Panc1 (cell line): ENCODE measurements at regions not wholly inside any gene's neighbourhood (a gene's known extent, or its start where the extent isn't known, plus 50 kb on each side); places are given as distances from the start of the nearest gene placed in this dataset.

Experiments
- ATAC-seq: fragments of 200-7000 bp; cut with Tn5 transposase; 2 replicates; pipeline ENCODE4 v1.9.1; 2020; ENCODE audit warnings: mild to moderate bottlenecking, moderate library complexity
- BruUV-seq: library from RNA; stranded (reverse); fragments of 400-500 nt; replicated peaks from 2 replicates; lab custom pipeline; 2021; lab: Mats Ljungman, UMichigan
- CTCF ChIA-PET: fragments of 300-600 bp; sonication (Branson Sonifier 250); formaldehyde crosslinking; loops from one replicate; lab custom pipeline; 2022; ENCODE audit warnings: antibody characterized with exemption; lab: Charles Lee
- POLR2A ChIA-PET: fragments of 300-600 bp; sonication (Branson Sonifier 250); formaldehyde crosslinking; loops from one replicate; lab custom pipeline; 2022; ENCODE audit warnings: antibody characterized with exemption; lab: Charles Lee
- DNase-seq: peaks from one replicate; pipeline ENCODE4 v3.0.0-alpha.2; 2010; ENCODE audit warnings: low read depth, low spot score
- H3K27ac ChIP-seq: 2 replicates; pipeline ENCODE4 v1.5.1; 2011; ENCODE audit warnings: mild to moderate bottlenecking, low read length, inconsistent platforms
- H3K27me3 ChIP-seq: fragments of 200-500 bp; sonication (Bioruptor generic); 2 replicates; pipeline ENCODE4 v1.6.0; 2014; ENCODE audit warnings: low read length, inconsistent platforms; ENCODE audit not compliant: control insufficient read depth, insufficient read depth
- H3K36me3 ChIP-seq: fragments of 200-500 bp; sonication (Bioruptor generic); 2 replicates; pipeline ENCODE4 v1.5.1; 2014; ENCODE audit warnings: inconsistent platforms, mild to moderate bottlenecking, low read length, moderate library complexity; ENCODE audit not compliant: control insufficient read depth, insufficient read depth
- H3K4me1 ChIP-seq: 2 replicates; pipeline ENCODE4 v1.5.1; 2011; ENCODE audit warnings: inconsistent platforms, mild to moderate bottlenecking, low read length, moderate library complexity; ENCODE audit not compliant: control insufficient read depth, insufficient read depth
- H3K4me3 ChIP-seq, 2 experiments: 2 replicates each; pipeline ENCODE4 v1.5.1; 2011 to 2012; ENCODE audit warnings: low read depth in 2 of 2, low read length in 2 of 2, mild to moderate bottlenecking in 2 of 2, inconsistent platforms in 1 of 2, moderate library complexity in 1 of 2
- H3K9me3 ChIP-seq: fragments of 200-500 bp; sonication (Bioruptor generic); 2 replicates; pipeline ENCODE4 v1.5.1; 2014; ENCODE audit warnings: low read depth, mild to moderate bottlenecking, inconsistent platforms, low read length, moderate library complexity; ENCODE audit not compliant: control insufficient read depth, insufficient read depth
- CTCF ChIP-seq: fragments of 450-650 bp; IDR thresholded peaks from 2 replicates; pipeline ENCODE4 v1.5.1; 2017; ENCODE audit warnings: mild to moderate bottlenecking
- POLR2AphosphoS5 ChIP-seq: IDR thresholded peaks from 2 replicates; pipeline ENCODE4 v1.6.1; 2012; ENCODE audit warnings: mild to moderate bottlenecking, low read depth, low read length, moderate library complexity
- REST ChIP-seq, 2 experiments: IDR thresholded peaks; 2 replicates each; pipeline ENCODE4 v1.6.1; 2011 to 2012; ENCODE audit warnings: low read depth in 2 of 2, control low read depth in 1 of 2, low read length in 1 of 2, mild to moderate bottlenecking in 1 of 2, moderate library complexity in 1 of 2; ENCODE audit not compliant: insufficient read depth in 1 of 2
- SIN3A ChIP-seq: IDR thresholded peaks from 2 replicates; pipeline ENCODE4 v1.6.1; 2012; ENCODE audit warnings: low read depth, mild to moderate bottlenecking, low read length, moderate library complexity, borderline replicate concordance; ENCODE audit not compliant: insufficient read depth
- TCF7L2 ChIP-seq: IDR thresholded peaks from 2 replicates; pipeline ENCODE4 v1.6.1; 2011; ENCODE audit warnings: mild to moderate bottlenecking, low read depth, low read length, inconsistent platforms
- in situ Hi-C: cut with HindIII; loops from 2 replicates; pipeline ENCODE4 v1.10.0; 2016; ENCODE audit warnings: low sequenced_read_pairs, low pct_unique_long_range_greater_than_20kb
- intact Hi-C: fragments of 100-400 bp; cut with micrococcal nuclease; formaldehyde crosslinking; loops from one replicate; pipeline ENCODE4 v1.10.0; 2022; ENCODE audit not compliant: unreplicated experiment

- Histone ChIP-seq H3K27ac (no peak overlapping the region), H3K36me3 (no peaks in the 10 kb centered on the region), H3K4me3 (no peak overlapping the region), H3K4me1 (no peaks in the 10 kb centered on the region), H3K27me3 (no peaks in the 10 kb centered on the region), H3K9me3 (no peaks in the 10 kb centered on the region)
- DNase-seq (no peak), ATAC-seq (no peak)
- in situ Hi-C loops, result no loop called here
- POLR2A ChIA-PET, result no interaction called here
- CTCF ChIA-PET, result no interaction called here
- BruUV-seq, result no TSS peak
- TF ChIP-seq TCF7L2 (no peak), CTCF (no peak), SIN3A (no peak), POLR2AphosphoS5 (no peak), REST (IDR thresholded peaks at IDR 0.05; ENCODE audit: insufficient read depth in 1 of 2, low read depth in 2 of 2, low read length in 1 of 2) (no peak)
- intact Hi-C loops, result no loop called here
Measured at GRCh38 chr9:106077731-106078130, 383.4 kb downstream of the TMEM38B start.

- TF ChIP-seq SIN3A (no peak), CTCF (no peak), REST (IDR thresholded peaks at IDR 0.05; ENCODE audit: insufficient read depth in 1 of 2, low read depth in 2 of 2, low read length in 1 of 2) (no peak), TCF7L2 (no peak), POLR2AphosphoS5 (no peak)
- in situ Hi-C loops (no loop called here), intact Hi-C loops (no loop called here)
- ChIA-PET CTCF (interaction anchor here (0.6 kb wide), 1 partner anchor 463 kb away, joined by 5 read pairs; no protein-coding TSS in a partner anchor), POLR2A (interaction anchor here (0.6 kb wide), 1 partner anchor 420 kb away, joined by 3 read pairs; the partner anchor contains the start of gene TAL2)
- no peak for ATAC-seq
- no peaks in the 10 kb centered on the region for H3K4me1 ChIP-seq
- BruUV-seq, result no TSS peak
- H3K9me3 ChIP-seq, result no peaks in the 10 kb centered on the region
- H3K36me3 ChIP-seq, result no peaks in the 10 kb centered on the region
- no peak overlapping the region for H3K4me3 ChIP-seq
- H3K27ac ChIP-seq, result no peak overlapping the region
- no peaks in the 10 kb centered on the region for H3K27me3 ChIP-seq
- DNase-seq, result no peak
Measured at GRCh38 chr9:106082621-106083020, 388.3 kb downstream of the TMEM38B start.
